ENCODE measurements at regions not wholly inside any gene's neighbourhood (a gene's known extent, or its start where the extent isn't known, plus 50 kb on each side); places are given as distances from the start of the nearest gene placed in this dataset.

- TF ChIP-seq CTCF (IDR thresholded peaks at IDR 0.05) (no peak), SIN3A (IDR thresholded peaks at IDR 0.05; ENCODE audit: borderline replicate concordance, low read depth, low read length) (no peak), NRF1 (IDR thresholded peaks at IDR 0.05; ENCODE audit: low read depth, low read length) (no peak), POLR2AphosphoS5 (IDR thresholded peaks at IDR 0.05; ENCODE audit: low read depth, low read length) (no peak)
These were observed 318.0 kb downstream of the BMP2 start (continued) for GRCh38 chr20:7085467-7085866.

GRCh38 chr20:7087803-7088202, 320.3 kb downstream of the BMP2 start:
- H3K9me2 ChIP-seq = no peaks in the 10 kb centered on the region
- WGBS (ENCODE audit: low lambda C conversion rate) = 38% methylated on average over 1 of the region's 1 CpG
- DNase-seq = no peak
- H3K36me3 ChIP-seq (replicated peaks in 1 of 2; ENCODE audit: control insufficient read depth in 1 of 2, insufficient read depth in 2 of 2, low read length in 1 of 2) = no peaks in the 10 kb centered on the region
- TF ChIP-seq YY1 (IDR thresholded peaks at IDR 0.05; ENCODE audit: low read depth) (no peak), MEF2A (IDR thresholded peaks at IDR 0.05; ENCODE audit: borderline replicate concordance, low read depth) (no peak), MXI1 (IDR thresholded peaks at IDR 0.05; ENCODE audit: low read depth, low read length) (no peak), IRF3 (IDR thresholded peaks at IDR 0.05; ENCODE audit: low read depth, low read length) (no peak), EP300 (IDR thresholded peaks at IDR 0.05; ENCODE audit: borderline replicate concordance in 1 of 2, low read depth in 1 of 2, low read length in 1 of 2) (no peak), USF1 (IDR thresholded peaks at IDR 0.05; ENCODE audit: borderline replicate concordance, low read depth) (no peak), ZBTB33 (IDR thresholded peaks at IDR 0.05; ENCODE audit: borderline replicate concordance, low read depth) (no peak), RXRA (IDR thresholded peaks at IDR 0.05; ENCODE audit: borderline replicate concordance, low read depth) (no peak), TCF12 (IDR thresholded peaks at IDR 0.05) (no peak), POLR2AphosphoS5 (IDR thresholded peaks at IDR 0.05; ENCODE audit: low read depth, low read length) (no peak), REST (IDR thresholded peaks at IDR 0.05; ENCODE audit: low read depth, low read length) (no peak), ELF1 (IDR thresholded peaks at IDR 0.05) (no peak), JUND (IDR thresholded peaks at IDR 0.05) (no peak), RAD21 (IDR thresholded peaks at IDR 0.05; ENCODE audit: low read length) (no peak), SMC3 (IDR thresholded peaks at IDR 0.05; ENCODE audit: low read depth, low read length) (no peak)
- H4K20me1 ChIP-seq (ENCODE audit: insufficient read depth) = no peaks in the 10 kb centered on the region
- H3K9ac ChIP-seq = no peak overlapping the region
- H3K4me1 ChIP-seq (ENCODE audit: control insufficient read depth in 1 of 2, insufficient read depth in 2 of 2, low read depth in 1 of 2, low read length in 1 of 2) = no peaks in the 10 kb centered on the region
- no peak overlapping the region for H2AFZ ChIP-seq (ENCODE audit: low read depth)
- no peak overlapping the region for H3K4me3 ChIP-seq (ENCODE audit: low read depth in 2 of 2, low read length in 1 of 2)
- no peak overlapping the region for H3K27ac ChIP-seq (ENCODE audit: low read depth in 2 of 2, low read length in 1 of 2)
- no peaks in the 10 kb centered on the region for H3K9me3 ChIP-seq
- POLR2A ChIA-PET = no interaction called here
- no peak overlapping the region for H3K4me2 ChIP-seq
- H3K27me3 ChIP-seq (ENCODE audit: insufficient read depth) = no peaks in the 10 kb centered on the region
- H3F3A ChIP-seq (replicated peaks; ENCODE audit: insufficient read depth) = no peaks in the 10 kb centered on the region
- CTCF ChIA-PET = no interaction called here
- H3K79me2 ChIP-seq (ENCODE audit: insufficient read depth) = no peaks in the 10 kb centered on the region
